HEK293 (cell line): ENCODE measurements at regions not wholly inside any gene's neighbourhood (a gene's known extent, or its start where the extent isn't known, plus 50 kb on each side); places are given as distances from the start of the nearest gene placed in this dataset.

Experiments used
- GLIS1 ChIP-seq: fragments of 450-650 bp; formaldehyde crosslinking; IDR thresholded peaks from 2 replicates; pipeline ENCODE4 v1.5.1; 2016; ENCODE audit warnings: missing biosample characterization, missing genetic modification characterization
- KLF7 ChIP-seq: fragments of 450-650 bp; formaldehyde crosslinking; IDR thresholded peaks from 2 replicates; pipeline ENCODE4 v1.5.1; 2016; ENCODE audit warnings: missing biosample characterization, missing genetic modification characterization, borderline replicate concordance
- MZF1 ChIP-seq: fragments of 450-650 bp; formaldehyde crosslinking; IDR thresholded peaks from 2 replicates; pipeline ENCODE4 v1.5.1; 2017; ENCODE audit warnings: missing biosample characterization, missing genetic modification characterization, borderline replicate concordance
- TSHZ1 ChIP-seq: fragments of 450-650 bp; formaldehyde crosslinking; IDR thresholded peaks from 2 replicates; pipeline ENCODE4 v1.5.1; 2016; ENCODE audit warnings: missing biosample characterization, missing genetic modification characterization, borderline replicate concordance

- TF ChIP-seq MZF1 (tag by site-specific recombination) (no peak), GLIS1 (no peak), KLF7 (no peak), TSHZ1 (tag by site-specific recombination) (no peak)
- TF ChIP-seq, all 188 proteins: peak for 0
Measured at GRCh38 chr12:118925826-118926225, 55.5 kb upstream of the SRRM4 start (continued).
